ENCODE measurements at regions not wholly inside any gene's neighbourhood (a gene's known extent, or its start where the extent isn't known, plus 50 kb on each side); places are given as distances from the start of the nearest gene placed in this dataset.

DNA sequence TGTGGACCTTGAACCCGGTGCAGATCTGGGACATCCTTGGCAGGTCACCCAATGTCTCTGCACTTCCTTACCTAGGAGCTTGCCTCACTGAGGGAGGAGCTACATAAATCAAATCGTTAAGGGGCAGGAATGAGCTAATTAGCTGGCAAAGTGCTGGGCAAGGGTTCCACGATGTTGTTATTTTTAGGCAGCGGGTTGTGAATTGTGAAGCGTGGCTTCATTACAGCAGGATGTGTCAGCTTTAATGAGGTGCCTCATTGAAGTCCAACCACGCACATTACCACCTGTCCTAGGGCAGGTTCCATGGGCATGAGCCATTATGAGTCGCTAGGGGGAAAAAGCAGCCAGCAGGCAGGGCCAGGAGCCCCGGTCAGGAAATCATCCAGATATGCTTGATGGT is 127.0 kb upstream of the AGAP1 start:
- Mint-ChIP-seq H3K4me3 (ENCODE audit: unreplicated experiment) (no peak overlapping the region), H3K4me1 (ENCODE audit: unreplicated experiment) (no peaks in the 10 kb centered on the region), H3K9me3 (ENCODE audit: unreplicated experiment) (no peaks in the 10 kb centered on the region), H3K27ac (ENCODE audit: unreplicated experiment) (no peak overlapping the region), H3K36me3 (ENCODE audit: low read depth, unreplicated experiment) (no peaks in the 10 kb centered on the region), H3K27me3 (ENCODE audit: unreplicated experiment) (peaks cover 5% of the 10 kb centered on the region)
- DNase-seq (ENCODE audit: low spot score) = no peak
- TF ChIP-seq, protein P1, sequence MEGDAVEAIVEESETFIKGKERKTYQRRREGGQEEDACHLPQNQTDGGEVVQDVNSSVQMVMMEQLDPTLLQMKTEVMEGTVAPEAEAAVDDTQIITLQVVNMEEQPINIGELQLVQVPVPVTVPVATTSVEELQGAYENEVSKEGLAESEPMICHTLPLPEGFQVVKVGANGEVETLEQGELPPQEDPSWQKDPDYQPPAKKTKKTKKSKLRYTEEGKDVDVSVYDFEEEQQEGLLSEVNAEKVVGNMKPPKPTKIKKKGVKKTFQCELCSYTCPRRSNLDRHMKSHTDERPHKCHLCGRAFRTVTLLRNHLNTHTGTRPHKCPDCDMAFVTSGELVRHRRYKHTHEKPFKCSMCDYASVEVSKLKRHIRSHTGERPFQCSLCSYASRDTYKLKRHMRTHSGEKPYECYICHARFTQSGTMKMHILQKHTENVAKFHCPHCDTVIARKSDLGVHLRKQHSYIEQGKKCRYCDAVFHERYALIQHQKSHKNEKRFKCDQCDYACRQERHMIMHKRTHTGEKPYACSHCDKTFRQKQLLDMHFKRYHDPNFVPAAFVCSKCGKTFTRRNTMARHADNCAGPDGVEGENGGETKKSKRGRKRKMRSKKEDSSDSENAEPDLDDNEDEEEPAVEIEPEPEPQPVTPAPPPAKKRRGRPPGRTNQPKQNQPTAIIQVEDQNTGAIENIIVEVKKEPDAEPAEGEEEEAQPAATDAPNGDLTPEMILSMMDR (IDR thresholded peaks at IDR 0.05; ENCODE audit: unreplicated experiment) = no peak

DNA sequence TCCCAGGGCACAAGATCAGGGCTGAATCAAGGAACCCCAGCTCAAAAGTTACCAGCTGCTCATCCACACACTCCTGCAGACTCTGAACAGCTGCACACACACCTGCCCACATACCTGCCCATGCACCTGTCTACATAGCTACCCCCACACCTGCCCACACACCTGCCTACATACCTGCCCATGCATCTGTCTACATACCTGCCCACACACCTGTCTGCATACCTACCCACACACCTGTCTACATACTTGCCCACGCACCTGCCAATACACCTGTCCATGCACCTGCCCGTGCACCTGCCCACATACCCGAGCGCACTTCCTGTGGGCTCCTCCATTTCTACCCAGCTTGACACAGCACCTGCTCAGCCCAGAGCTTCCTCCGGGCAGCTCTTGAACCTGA is 122.8 kb upstream of the AGAP1 start:
- TF ChIP-seq, protein P1 (IDR thresholded peaks at IDR 0.05; ENCODE audit: unreplicated experiment) = no peak
- H3K4me3 Mint-ChIP-seq (ENCODE audit: unreplicated experiment) = no peak overlapping the region
- no peaks in the 10 kb centered on the region for H3K36me3 Mint-ChIP-seq (ENCODE audit: low read depth, unreplicated experiment)
- H3K9me3 Mint-ChIP-seq (ENCODE audit: unreplicated experiment) = no peaks in the 10 kb centered on the region
- no peak overlapping the region for H3K27ac Mint-ChIP-seq (ENCODE audit: unreplicated experiment)
- no peak for DNase-seq (ENCODE audit: low spot score)
- H3K27me3 Mint-ChIP-seq (ENCODE audit: unreplicated experiment) = peaks cover 5% of the 10 kb centered on the region
- H3K4me1 Mint-ChIP-seq (ENCODE audit: unreplicated experiment) = no peaks in the 10 kb centered on the region

DNA sequence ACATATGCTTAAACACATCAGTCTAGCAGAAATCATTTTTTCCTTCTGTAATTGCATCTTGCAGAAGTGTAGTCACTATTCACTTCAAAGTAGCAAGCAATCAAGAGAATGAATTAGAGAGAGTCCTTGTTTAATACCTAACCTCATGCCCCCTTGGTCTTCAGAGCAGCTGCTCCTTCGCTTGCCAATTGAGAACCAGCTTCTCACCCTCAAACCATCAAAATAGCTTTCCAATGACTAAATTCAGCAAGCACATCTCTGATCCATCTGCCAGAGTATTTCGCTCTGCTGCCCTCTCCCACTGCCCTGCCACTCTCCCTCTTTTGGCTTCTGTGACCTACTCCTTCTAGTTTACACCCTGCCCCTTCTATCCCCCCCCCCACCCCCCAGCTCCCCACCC is 120.7 kb upstream of the AGAP1 start:
- Mint-ChIP-seq H3K4me1 (ENCODE audit: unreplicated experiment) (no peaks in the 10 kb centered on the region), H3K27ac (ENCODE audit: unreplicated experiment) (no peak overlapping the region), H3K36me3 (ENCODE audit: low read depth, unreplicated experiment) (no peaks in the 10 kb centered on the region), H3K9me3 (ENCODE audit: unreplicated experiment) (no peaks in the 10 kb centered on the region), H3K27me3 (ENCODE audit: unreplicated experiment) (peaks cover 3% of the 10 kb centered on the region), H3K4me3 (ENCODE audit: unreplicated experiment) (no peak overlapping the region)
- DNase-seq (ENCODE audit: low spot score) = no peak
- TF ChIP-seq, protein P1 (IDR thresholded peaks at IDR 0.05; ENCODE audit: unreplicated experiment) = no peak

DNA sequence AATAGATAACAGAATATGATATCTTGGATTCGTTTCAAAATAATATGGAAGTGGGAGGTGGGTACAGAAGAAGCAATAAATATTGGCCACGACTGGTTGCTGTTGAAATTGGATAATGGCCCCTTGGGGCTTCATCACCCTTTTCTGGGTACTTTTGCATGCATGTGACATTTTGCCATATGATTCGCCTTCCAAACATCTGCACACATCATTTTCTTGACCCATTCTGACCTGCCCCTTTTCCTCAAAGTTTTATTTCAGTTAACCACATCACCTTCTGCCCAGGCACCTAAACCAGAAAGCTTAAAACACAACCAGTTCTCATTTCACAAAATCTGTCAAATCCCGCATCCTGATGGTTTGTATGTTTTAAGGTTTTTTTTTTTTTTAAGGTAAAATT is 116.7 kb upstream of the AGAP1 start:
- H3K27me3 Mint-ChIP-seq (ENCODE audit: unreplicated experiment) = no peaks in the 10 kb centered on the region
- no peak overlapping the region for H3K27ac Mint-ChIP-seq (ENCODE audit: unreplicated experiment)
- H3K9me3 Mint-ChIP-seq (ENCODE audit: unreplicated experiment) = no peaks in the 10 kb centered on the region
- no peak for DNase-seq (ENCODE audit: low spot score)
- H3K4me1 Mint-ChIP-seq (ENCODE audit: unreplicated experiment) = no peaks in the 10 kb centered on the region
- H3K4me3 Mint-ChIP-seq (ENCODE audit: unreplicated experiment) = no peak overlapping the region
- TF ChIP-seq, protein P1 (IDR thresholded peaks at IDR 0.05; ENCODE audit: unreplicated experiment) = no peak
- no peaks in the 10 kb centered on the region for H3K36me3 Mint-ChIP-seq (ENCODE audit: low read depth, unreplicated experiment)

DNA sequence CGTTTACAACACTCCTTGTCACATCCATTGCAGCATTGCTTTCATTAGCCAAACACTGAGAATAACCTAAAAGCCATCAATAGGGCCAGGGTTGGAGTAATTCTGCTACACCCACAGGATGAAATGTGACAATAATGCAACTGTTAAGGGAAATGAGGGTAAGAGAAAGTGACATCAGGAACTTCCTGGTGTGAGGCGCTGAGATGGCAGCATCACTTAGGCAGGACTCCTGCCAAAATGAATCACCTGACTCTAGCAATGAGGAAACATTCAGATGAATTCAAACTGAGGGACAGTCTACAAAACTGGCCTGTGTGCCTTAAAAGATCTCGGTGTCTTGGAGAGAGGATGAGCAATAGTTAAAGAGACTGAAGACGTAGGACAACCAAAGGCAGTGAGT is 115.6 kb upstream of the AGAP1 start:
- no peaks in the 10 kb centered on the region for H3K4me1 Mint-ChIP-seq (ENCODE audit: unreplicated experiment)

More for the DNA sequence above, 115.6 kb upstream of the AGAP1 start:
- DNase-seq (ENCODE audit: low spot score) = no peak
- no peak overlapping the region for H3K4me3 Mint-ChIP-seq (ENCODE audit: unreplicated experiment)
- no peaks in the 10 kb centered on the region for H3K27me3 Mint-ChIP-seq (ENCODE audit: unreplicated experiment)
- TF ChIP-seq, protein P1 (IDR thresholded peaks at IDR 0.05; ENCODE audit: unreplicated experiment) = no peak
- no peak overlapping the region for H3K27ac Mint-ChIP-seq (ENCODE audit: unreplicated experiment)
- H3K36me3 Mint-ChIP-seq (ENCODE audit: low read depth, unreplicated experiment) = no peaks in the 10 kb centered on the region
- H3K9me3 Mint-ChIP-seq (ENCODE audit: unreplicated experiment) = no peaks in the 10 kb centered on the region

Data from endothelial cell (in vitro differentiated cells).